C4-2B (cell line): ENCODE measurements at regions not wholly inside any gene's neighbourhood (a gene's known extent, or its start where the extent isn't known, plus 50 kb on each side); places are given as distances from the start of the nearest gene placed in this dataset.

Source experiments
- ZFX ChIP-seq: fragments of 450-650 bp; IDR thresholded peaks from 2 replicates; pipeline ENCODE4 v1.6.1; 2017
- TF ChIP-seq, protein P1 (sequence below): fragments of 450-650 bp; conservative IDR thresholded peaks from 2 replicates; pipeline ENCODE4 v1.5.1; 2017; ENCODE audit warnings: mild to moderate bottlenecking

DNA sequence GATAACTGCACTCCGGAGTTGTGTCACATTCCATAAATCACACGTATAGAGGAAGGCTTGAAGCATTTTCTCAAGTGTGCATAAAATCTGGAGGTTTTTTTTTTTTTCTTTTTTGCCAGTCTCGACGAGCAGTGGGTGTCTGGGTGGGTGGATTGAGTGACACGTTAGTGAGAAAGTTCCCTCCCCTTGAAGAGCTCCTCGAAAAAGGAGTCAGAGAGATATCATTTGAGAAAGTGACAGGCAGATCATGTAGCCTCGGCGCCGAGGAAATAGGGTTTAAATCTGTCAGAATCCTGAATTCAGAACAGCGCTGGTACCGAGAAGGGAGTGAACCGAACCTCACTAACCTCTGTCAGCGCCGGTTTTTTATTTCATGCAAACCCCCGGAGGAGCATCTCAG, 269.5 kb upstream of the ARID1B start:
- TF ChIP-seq, protein P1, sequence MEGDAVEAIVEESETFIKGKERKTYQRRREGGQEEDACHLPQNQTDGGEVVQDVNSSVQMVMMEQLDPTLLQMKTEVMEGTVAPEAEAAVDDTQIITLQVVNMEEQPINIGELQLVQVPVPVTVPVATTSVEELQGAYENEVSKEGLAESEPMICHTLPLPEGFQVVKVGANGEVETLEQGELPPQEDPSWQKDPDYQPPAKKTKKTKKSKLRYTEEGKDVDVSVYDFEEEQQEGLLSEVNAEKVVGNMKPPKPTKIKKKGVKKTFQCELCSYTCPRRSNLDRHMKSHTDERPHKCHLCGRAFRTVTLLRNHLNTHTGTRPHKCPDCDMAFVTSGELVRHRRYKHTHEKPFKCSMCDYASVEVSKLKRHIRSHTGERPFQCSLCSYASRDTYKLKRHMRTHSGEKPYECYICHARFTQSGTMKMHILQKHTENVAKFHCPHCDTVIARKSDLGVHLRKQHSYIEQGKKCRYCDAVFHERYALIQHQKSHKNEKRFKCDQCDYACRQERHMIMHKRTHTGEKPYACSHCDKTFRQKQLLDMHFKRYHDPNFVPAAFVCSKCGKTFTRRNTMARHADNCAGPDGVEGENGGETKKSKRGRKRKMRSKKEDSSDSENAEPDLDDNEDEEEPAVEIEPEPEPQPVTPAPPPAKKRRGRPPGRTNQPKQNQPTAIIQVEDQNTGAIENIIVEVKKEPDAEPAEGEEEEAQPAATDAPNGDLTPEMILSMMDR: no peak
- TF ChIP-seq ZFX: no peak
